Smooth muscle cell (in vitro differentiated cells): ENCODE measurements at regions not wholly inside any gene's neighbourhood (a gene's known extent, or its start where the extent isn't known, plus 50 kb on each side); places are given as distances from the start of the nearest gene placed in this dataset.

Experiments
- DNase-seq: peaks from one replicate; lab custom pipeline; 2025; ENCODE audit not compliant: unreplicated experiment; lab: John Stamatoyannopoulos, UW
- H2AFZ ChIP-seq: fragments of 200-600 bp; sonication (generic); 2 replicates; pipeline ENCODE4 v1.6.0; 2016; ENCODE audit warnings: antibody characterized with exemption, low read depth, mild to moderate bottlenecking
- H3F3A ChIP-seq: fragments of 200-600 bp; sonication (generic); 2 replicates; pipeline ENCODE4 v1.6.0; 2017; ENCODE audit warnings: antibody characterized with exemption, low read depth
- H3K27ac ChIP-seq: fragments of 200-600 bp; sonication (generic); 2 replicates; pipeline ENCODE4 v1.5.1; 2016; ENCODE audit warnings: low read depth, mild to moderate bottlenecking
- H3K27me3 ChIP-seq: fragments of 200-600 bp; sonication (generic); 2 replicates; pipeline ENCODE4 v1.6.1; 2016; ENCODE audit warnings: low read depth, mild to moderate bottlenecking
- H3K36me3 ChIP-seq: fragments of 200-600 bp; sonication (generic); 2 replicates; pipeline ENCODE4 v1.5.1; 2016; ENCODE audit warnings: low read depth
- H3K4me1 ChIP-seq: fragments of 200-600 bp; sonication (generic); 2 replicates; pipeline ENCODE4 v1.5.1; 2016; ENCODE audit warnings: low read depth
- H3K4me2 ChIP-seq: fragments of 200-600 bp; sonication (generic); 2 replicates; pipeline ENCODE4 v1.6.0; 2016; ENCODE audit warnings: mild to moderate bottlenecking
- H3K4me3 ChIP-seq: fragments of 200-600 bp; sonication (generic); 2 replicates; pipeline ENCODE4 v1.5.1; 2016; ENCODE audit warnings: mild to moderate bottlenecking
- H3K79me2 ChIP-seq: fragments of 200-600 bp; sonication (generic); 2 replicates; pipeline ENCODE4 v1.6.0; 2016; ENCODE audit warnings: low read depth, mild to moderate bottlenecking
- H3K9ac ChIP-seq: fragments of 200-600 bp; sonication (generic); 2 replicates; pipeline ENCODE4 v1.6.0; 2016; ENCODE audit warnings: low read depth
- H3K9me3 ChIP-seq: fragments of 200-600 bp; sonication (generic); replicated peaks from 2 replicates; pipeline ENCODE4 v1.5.1; 2016; ENCODE audit warnings: low read depth
- H4K20me1 ChIP-seq: fragments of 200-600 bp; sonication (generic); 2 replicates; pipeline ENCODE4 v1.6.0; 2016; ENCODE audit warnings: low read depth
- WGBS: methylation state at CpG from one replicate; pipeline ENCODE4 v1.1.7; 2016; ENCODE audit warnings: low lambda C conversion rate; 5-methylcytosine and 5-hydroxymethylcytosine counted together
- TF ChIP-seq, protein P1 (sequence below): fragments of 200-600 bp; sonication (generic); IDR thresholded peaks from 2 replicates; pipeline ENCODE4 v1.5.1; 2017; ENCODE audit warnings: borderline replicate concordance, mild to moderate bottlenecking, antibody characterized with exemption; ENCODE audit not compliant: insufficient read depth, poor library complexity, severe bottlenecking

DNA sequence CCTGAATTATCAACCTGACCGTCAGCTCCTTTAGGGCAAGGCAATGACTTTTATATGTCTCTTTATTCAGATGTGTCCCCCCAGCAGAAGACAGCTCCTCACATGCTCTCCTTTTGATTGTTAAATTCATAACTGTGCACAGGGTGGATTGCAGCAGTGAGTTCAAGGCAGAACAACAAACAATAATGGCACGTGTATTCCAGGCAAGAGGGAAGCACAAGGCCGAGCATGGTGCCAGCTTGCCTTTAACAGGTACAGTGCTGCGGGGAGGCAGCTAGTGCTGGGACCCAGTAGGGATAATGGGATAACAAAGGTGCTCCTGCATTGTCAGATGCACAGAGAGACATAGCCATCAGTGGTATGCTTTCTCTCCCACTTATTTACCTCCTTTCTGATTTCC is 248.4 kb downstream of the RHOU start:
- WGBS: 96% methylated on average over 4 of the region's 4 CpGs
- no peak overlapping the region for H3K4me2 ChIP-seq
- TF ChIP-seq, protein P1, sequence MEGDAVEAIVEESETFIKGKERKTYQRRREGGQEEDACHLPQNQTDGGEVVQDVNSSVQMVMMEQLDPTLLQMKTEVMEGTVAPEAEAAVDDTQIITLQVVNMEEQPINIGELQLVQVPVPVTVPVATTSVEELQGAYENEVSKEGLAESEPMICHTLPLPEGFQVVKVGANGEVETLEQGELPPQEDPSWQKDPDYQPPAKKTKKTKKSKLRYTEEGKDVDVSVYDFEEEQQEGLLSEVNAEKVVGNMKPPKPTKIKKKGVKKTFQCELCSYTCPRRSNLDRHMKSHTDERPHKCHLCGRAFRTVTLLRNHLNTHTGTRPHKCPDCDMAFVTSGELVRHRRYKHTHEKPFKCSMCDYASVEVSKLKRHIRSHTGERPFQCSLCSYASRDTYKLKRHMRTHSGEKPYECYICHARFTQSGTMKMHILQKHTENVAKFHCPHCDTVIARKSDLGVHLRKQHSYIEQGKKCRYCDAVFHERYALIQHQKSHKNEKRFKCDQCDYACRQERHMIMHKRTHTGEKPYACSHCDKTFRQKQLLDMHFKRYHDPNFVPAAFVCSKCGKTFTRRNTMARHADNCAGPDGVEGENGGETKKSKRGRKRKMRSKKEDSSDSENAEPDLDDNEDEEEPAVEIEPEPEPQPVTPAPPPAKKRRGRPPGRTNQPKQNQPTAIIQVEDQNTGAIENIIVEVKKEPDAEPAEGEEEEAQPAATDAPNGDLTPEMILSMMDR: no peak

DNA sequence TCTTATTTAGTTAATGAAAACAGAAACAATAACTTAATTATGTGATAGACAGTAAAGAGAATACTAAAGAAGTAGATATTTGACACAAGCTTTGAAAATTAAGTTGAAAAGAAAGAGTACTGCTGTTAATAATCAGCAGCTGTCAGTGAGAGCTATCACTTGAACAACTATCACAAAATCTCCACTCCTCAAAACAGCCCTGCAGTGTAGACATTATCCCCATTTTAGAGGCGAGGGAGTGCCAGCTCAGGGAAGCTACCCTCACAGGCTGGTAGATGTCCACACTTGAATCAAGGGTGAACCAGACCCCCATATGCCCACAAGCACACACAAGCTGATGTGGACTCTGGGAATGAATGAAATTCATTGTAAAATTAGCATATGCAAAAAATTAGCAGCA is 248.8 kb downstream of the RHOU start:
- Histone ChIP-seq H3K36me3 (no peaks in the 10 kb centered on the region), H3K4me3 (no peak overlapping the region), H3K79me2 (no peaks in the 10 kb centered on the region), H3K27me3 (no peaks in the 10 kb centered on the region), H3K9me3 (no peaks in the 10 kb centered on the region), H3K9ac (no peak overlapping the region), H3K4me1 (peaks cover 12% of the 10 kb centered on the region), H3K4me2 (no peak overlapping the region), H3K27ac (no peak overlapping the region), H2AFZ (no peak overlapping the region), H3F3A (no peaks in the 10 kb centered on the region), H4K20me1 (no peaks in the 10 kb centered on the region)
- 91% methylated on average over 1 of the region's 1 CpG for WGBS
- TF ChIP-seq, protein P1: no peak
- no peak for DNase-seq

More for the DNA sequence above, 248.4 kb downstream of the RHOU start:
- Histone ChIP-seq H4K20me1 (no peaks in the 10 kb centered on the region), H3K36me3 (no peaks in the 10 kb centered on the region), H3K79me2 (no peaks in the 10 kb centered on the region), H3K27ac (no peak overlapping the region), H2AFZ (no peak overlapping the region), H3K27me3 (no peaks in the 10 kb centered on the region), H3K9ac (no peak overlapping the region), H3F3A (no peaks in the 10 kb centered on the region), H3K9me3 (no peaks in the 10 kb centered on the region), H3K4me3 (no peak overlapping the region), H3K4me1 (peaks cover 11% of the 10 kb centered on the region)
- DNase-seq: no peak

DNA sequence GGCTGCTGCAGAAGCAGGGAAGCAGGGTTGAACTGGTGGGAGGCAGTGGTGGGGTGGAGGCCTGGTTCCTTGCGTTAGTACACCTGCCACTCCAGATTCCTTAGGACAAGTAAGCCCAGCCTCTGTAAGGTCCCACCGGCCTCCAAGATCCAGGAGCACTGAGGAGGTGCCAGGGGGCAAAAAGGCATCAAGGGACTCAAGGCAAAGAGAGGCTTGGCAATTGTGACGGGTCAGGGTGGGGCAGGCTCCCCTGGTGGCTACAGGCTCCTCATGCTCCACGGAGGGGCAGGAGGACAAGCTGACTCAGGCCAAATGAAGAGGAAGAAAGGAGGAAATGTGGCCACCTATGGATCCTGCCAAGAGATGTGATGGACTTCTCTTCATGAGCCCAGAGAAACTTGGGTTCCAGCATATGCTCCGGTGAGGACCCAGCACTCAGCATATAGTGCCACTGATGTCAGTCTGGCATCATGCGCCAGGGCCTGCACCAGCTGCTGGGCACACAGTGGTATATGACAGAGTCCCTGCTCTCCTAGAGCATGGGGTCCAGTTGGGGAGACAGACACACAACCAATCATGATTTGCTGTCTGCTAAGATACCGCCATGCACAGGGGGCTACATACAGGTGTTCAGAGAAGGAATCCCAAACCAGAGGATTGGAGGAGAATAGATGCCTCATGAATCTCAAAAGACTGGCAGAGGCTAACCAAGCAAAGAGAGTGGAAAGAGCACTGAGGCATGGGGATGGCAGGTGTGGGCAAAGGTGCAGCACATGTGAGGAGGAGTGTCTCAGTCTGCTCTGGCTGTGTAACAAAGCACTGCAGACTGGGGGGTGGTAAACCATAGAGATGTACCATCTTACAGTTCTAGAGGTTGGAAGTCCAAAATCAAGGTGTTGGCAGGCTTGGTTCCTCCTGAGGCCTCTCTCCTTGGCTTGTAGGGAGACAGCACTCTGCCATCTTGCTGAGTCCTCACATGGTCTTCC is 249.7 kb downstream of the RHOU start:
- Histone ChIP-seq H3K4me3 (no peak overlapping the region), H2AFZ (no peak overlapping the region), H4K20me1 (no peaks in the 10 kb centered on the region), H3K4me1 (peaks cover 13% of the 10 kb centered on the region), H3K36me3 (no peaks in the 10 kb centered on the region), H3K27ac (no peak overlapping the region), H3K4me2 (no peak overlapping the region), H3F3A (no peaks in the 10 kb centered on the region), H3K9me3 (no peaks in the 10 kb centered on the region), H3K27me3 (no peaks in the 10 kb centered on the region), H3K9ac (no peak overlapping the region), H3K79me2 (no peaks in the 10 kb centered on the region)
- DNase-seq: no peak
- 94% methylated on average over 7 of the region's 7 CpGs for WGBS
- TF ChIP-seq, protein P1: no peak
